ENCODE measurements at regions not wholly inside any gene's neighbourhood (a gene's known extent, or its start where the extent isn't known, plus 50 kb on each side); places are given as distances from the start of the nearest gene placed in this dataset.

DNA sequence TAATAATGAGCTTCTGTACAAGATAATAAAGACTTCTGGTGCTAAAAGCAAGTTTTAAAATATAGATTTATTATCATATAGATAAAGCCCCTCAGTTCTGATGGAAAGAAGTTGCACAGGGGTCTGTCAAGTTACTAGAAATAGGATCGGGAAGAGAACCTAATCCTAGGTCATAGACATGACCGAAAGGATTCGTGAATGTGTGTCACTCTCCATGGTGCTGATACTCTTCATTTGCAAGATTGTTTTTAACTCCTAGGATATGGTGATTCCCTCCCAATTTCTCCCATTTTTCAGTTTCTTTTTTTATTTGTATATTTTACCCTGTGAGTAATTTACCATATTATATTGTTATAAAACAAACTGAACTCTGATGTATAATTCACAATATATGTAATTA lies 58.9 kb upstream of the CTNNA2 start:
- DNase-seq = no peak
- H3K27me3 ChIP-seq (ENCODE audit: control insufficient read depth, insufficient read depth, low read length) = no peaks in the 10 kb centered on the region
- no peak overlapping the region for H3K27ac Mint-ChIP-seq
- no peaks in the 10 kb centered on the region for H3K36me3 Mint-ChIP-seq
- no peaks in the 10 kb centered on the region for H3K27me3 Mint-ChIP-seq (ENCODE audit: low read depth in 2 of 2)
- peaks cover 2% of the 10 kb centered on the region for H3K9me3 ChIP-seq (ENCODE audit: control insufficient read depth, insufficient read depth, low read length)
- H3K27ac ChIP-seq (ENCODE audit: low read length) = no peak overlapping the region
- no peak for ATAC-seq
- H3K4me1 ChIP-seq (ENCODE audit: control insufficient read depth, insufficient read depth, low read length) = no peaks in the 10 kb centered on the region
- no peaks in the 10 kb centered on the region for H3K36me3 ChIP-seq (ENCODE audit: control insufficient read depth, insufficient read depth, low read length)
- H3K9me3 Mint-ChIP-seq = peaks cover 2 to 12% of the 10 kb centered on the region in 2 donors
- TF ChIP-seq, protein P1, sequence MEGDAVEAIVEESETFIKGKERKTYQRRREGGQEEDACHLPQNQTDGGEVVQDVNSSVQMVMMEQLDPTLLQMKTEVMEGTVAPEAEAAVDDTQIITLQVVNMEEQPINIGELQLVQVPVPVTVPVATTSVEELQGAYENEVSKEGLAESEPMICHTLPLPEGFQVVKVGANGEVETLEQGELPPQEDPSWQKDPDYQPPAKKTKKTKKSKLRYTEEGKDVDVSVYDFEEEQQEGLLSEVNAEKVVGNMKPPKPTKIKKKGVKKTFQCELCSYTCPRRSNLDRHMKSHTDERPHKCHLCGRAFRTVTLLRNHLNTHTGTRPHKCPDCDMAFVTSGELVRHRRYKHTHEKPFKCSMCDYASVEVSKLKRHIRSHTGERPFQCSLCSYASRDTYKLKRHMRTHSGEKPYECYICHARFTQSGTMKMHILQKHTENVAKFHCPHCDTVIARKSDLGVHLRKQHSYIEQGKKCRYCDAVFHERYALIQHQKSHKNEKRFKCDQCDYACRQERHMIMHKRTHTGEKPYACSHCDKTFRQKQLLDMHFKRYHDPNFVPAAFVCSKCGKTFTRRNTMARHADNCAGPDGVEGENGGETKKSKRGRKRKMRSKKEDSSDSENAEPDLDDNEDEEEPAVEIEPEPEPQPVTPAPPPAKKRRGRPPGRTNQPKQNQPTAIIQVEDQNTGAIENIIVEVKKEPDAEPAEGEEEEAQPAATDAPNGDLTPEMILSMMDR (IDR thresholded peaks at IDR 0.05) = no peak
- H3K4me3 Mint-ChIP-seq = no peak overlapping the region
- WGBS (ENCODE audit: insufficient coverage) = 27% methylated on average over 3 of the region's 3 CpGs
- intact Hi-C loops (cut with micrococcal nuclease) = no loop called here
- H3K4me1 Mint-ChIP-seq = no peaks in the 10 kb centered on the region
- H3K4me3 ChIP-seq (ENCODE audit: low read length) = no peak overlapping the region

DNA sequence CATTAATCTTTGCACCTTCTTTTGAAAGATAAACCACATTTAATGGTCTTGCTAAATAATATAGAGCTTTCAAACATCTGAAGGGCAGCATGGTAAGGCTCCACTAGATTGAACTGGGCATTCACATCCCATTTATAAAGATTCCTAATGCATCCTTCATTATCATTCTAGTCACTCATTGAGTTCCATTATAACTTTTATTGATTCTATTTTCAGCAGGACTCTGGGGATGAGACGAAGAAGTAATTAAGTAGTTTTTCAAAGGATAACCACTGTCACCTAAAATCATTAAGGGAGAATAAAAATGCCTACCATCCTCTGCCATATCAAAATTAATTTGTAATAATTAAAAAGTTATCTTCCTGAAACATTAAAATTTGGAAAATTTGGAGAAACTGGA lies 60.2 kb upstream of the CTNNA2 start:
- intact Hi-C loops (cut with micrococcal nuclease) = no loop called here
- Mint-ChIP-seq H3K36me3 (no peaks in the 10 kb centered on the region), H3K27ac (no peak overlapping the region), H3K4me1 (no peaks in the 10 kb centered on the region), H3K27me3 (ENCODE audit: low read depth in 2 of 2) (no peaks in the 10 kb centered on the region), H3K9me3 (peaks cover 6 to 12% of the 10 kb centered on the region in 2 donors), H3K4me3 (no peak overlapping the region)
- TF ChIP-seq, protein P1 (IDR thresholded peaks at IDR 0.05) = no peak
- Histone ChIP-seq H3K36me3 (ENCODE audit: control insufficient read depth, insufficient read depth, low read length) (no peaks in the 10 kb centered on the region), H3K4me3 (ENCODE audit: low read length) (no peak overlapping the region), H3K9me3 (ENCODE audit: control insufficient read depth, insufficient read depth, low read length) (peaks cover 2% of the 10 kb centered on the region), H3K4me1 (ENCODE audit: control insufficient read depth, insufficient read depth, low read length) (no peaks in the 10 kb centered on the region), H3K27me3 (ENCODE audit: control insufficient read depth, insufficient read depth, low read length) (no peaks in the 10 kb centered on the region), H3K27ac (ENCODE audit: low read length) (no peak overlapping the region)
- DNase-seq = no peak
- ATAC-seq = no peak
- no CpG with 5 or more reads among the region's 1 CpG for WGBS (ENCODE audit: insufficient coverage)

DNA sequence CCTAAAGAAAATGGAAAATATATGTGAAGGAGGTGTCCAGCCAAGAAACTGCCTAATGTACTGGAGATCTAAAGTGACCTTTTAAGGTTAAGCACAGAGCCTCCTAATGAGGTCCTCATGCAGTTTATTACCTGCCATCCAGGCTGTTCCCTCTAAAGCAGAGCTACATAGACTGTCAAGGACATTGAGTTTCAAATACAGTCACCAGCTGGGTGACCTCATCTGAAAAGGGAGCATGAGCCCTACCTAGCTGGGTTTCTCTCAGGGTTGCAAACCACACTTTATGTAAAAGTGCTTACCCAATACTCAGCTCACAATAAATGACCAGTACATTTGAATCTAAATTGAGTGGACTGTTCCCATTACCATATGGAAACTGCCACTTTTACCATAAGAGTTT lies 65.4 kb upstream of the CTNNA2 start:
- Mint-ChIP-seq H3K36me3 (no peaks in the 10 kb centered on the region), H3K27me3 (ENCODE audit: low read depth in 2 of 2) (no peaks in the 10 kb centered on the region), H3K27ac (no peak overlapping the region), H3K4me1 (no peaks in the 10 kb centered on the region), H3K4me3 (no peak overlapping the region), H3K9me3 (peaks cover 11 to 16% of the 10 kb centered on the region in 2 donors)
- Histone ChIP-seq H3K4me1 (ENCODE audit: control insufficient read depth, insufficient read depth, low read length) (no peaks in the 10 kb centered on the region), H3K4me3 (ENCODE audit: low read length) (no peak overlapping the region), H3K27ac (ENCODE audit: low read length) (no peak overlapping the region), H3K27me3 (ENCODE audit: control insufficient read depth, insufficient read depth, low read length) (no peaks in the 10 kb centered on the region), H3K36me3 (ENCODE audit: control insufficient read depth, insufficient read depth, low read length) (no peaks in the 10 kb centered on the region), H3K9me3 (ENCODE audit: control insufficient read depth, insufficient read depth, low read length) (no peaks in the 10 kb centered on the region)
- TF ChIP-seq, protein P1 (IDR thresholded peaks at IDR 0.05) = no peak
- ATAC-seq (no peak), DNase-seq (no peak)
- intact Hi-C loops (cut with micrococcal nuclease) = no loop called here

DNA sequence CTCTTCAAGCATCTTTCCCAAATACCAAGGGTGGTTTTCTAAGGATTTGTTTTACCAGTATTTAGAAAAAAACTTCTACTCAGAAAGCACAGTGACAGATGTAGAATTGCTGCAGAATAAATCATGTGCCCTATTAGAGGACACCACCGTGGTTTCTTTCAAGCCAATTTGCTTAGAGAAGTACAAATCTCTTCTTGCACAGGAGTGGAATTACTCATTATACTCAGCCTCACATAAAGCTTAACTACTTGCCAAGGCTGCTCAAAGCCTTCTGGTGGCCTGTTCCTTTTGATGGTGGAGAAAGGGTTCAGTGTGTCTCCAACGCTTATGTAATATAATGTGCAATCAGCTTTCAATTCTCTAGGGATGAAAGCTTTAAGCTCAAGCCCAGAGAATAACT lies 66.5 kb upstream of the CTNNA2 start:
- H3K27me3 ChIP-seq (ENCODE audit: control insufficient read depth, insufficient read depth, low read length) = no peaks in the 10 kb centered on the region
- H3K9me3 Mint-ChIP-seq = peaks cover 16 to 23% of the 10 kb centered on the region in 2 donors
- no peak overlapping the region for H3K27ac Mint-ChIP-seq
- H3K4me3 Mint-ChIP-seq = no peak overlapping the region
- no peak for DNase-seq
- H3K36me3 Mint-ChIP-seq = no peaks in the 10 kb centered on the region
- no peaks in the 10 kb centered on the region for H3K27me3 Mint-ChIP-seq (ENCODE audit: low read depth in 2 of 2)
- TF ChIP-seq, protein P1 (IDR thresholded peaks at IDR 0.05) = no peak
- no peak overlapping the region for H3K27ac ChIP-seq (ENCODE audit: low read length)
- H3K4me3 ChIP-seq (ENCODE audit: low read length) = no peak overlapping the region
- no peaks in the 10 kb centered on the region for H3K9me3 ChIP-seq (ENCODE audit: control insufficient read depth, insufficient read depth, low read length)
- no peaks in the 10 kb centered on the region for H3K36me3 ChIP-seq (ENCODE audit: control insufficient read depth, insufficient read depth, low read length)
- H3K4me1 Mint-ChIP-seq = no peaks in the 10 kb centered on the region
- H3K4me1 ChIP-seq (ENCODE audit: control insufficient read depth, insufficient read depth, low read length) = no peaks in the 10 kb centered on the region
- no peak for ATAC-seq
- 68% methylated on average over 2 of the region's 2 CpGs for WGBS (ENCODE audit: insufficient coverage)
- intact Hi-C loops (cut with micrococcal nuclease) = no loop called here
